ENCODE measurements at regions not wholly inside any gene's neighbourhood (a gene's known extent, or its start where the extent isn't known, plus 50 kb on each side); places are given as distances from the start of the nearest gene placed in this dataset.

GRCh38 chr1:186620566-186621350 is 59.5 kb downstream of the PTGS2 start:
- no peak overlapping the region for H2AFZ ChIP-seq (ENCODE audit: low read depth, low read length)
- no peaks in the 10 kb centered on the region for H3K27me3 ChIP-seq (ENCODE audit: control insufficient read depth in 1 of 2, insufficient read depth in 1 of 2, low read length in 2 of 2)
- peak overlapping the region in 1 of 2 experiments; percentile 54 for H2BK12ac ChIP-seq (ENCODE audit: low read length in 2 of 2)
- H3K9me3 ChIP-seq (ENCODE audit: control insufficient read depth, low read length): no peaks in the 10 kb centered on the region
- H2AK5ac ChIP-seq (ENCODE audit: low read length, severe bottlenecking): peak overlapping the region; percentile 78
- DNase-seq: peak; percentile 85
- no peak overlapping the region for H3K4me2 ChIP-seq (ENCODE audit: low read length, poor library complexity, severe bottlenecking)
- 73% methylated on average over 2 of the region's 2 CpGs for WGBS
- H2BK120ac ChIP-seq (ENCODE audit: low read depth, low read length): no peak overlapping the region
- no peak overlapping the region for H3K14ac ChIP-seq (ENCODE audit: low read length in 2 of 2)
- H3K79me1 ChIP-seq (replicated peaks; ENCODE audit: low read length, poor library complexity, severe bottlenecking): no peaks in the 10 kb centered on the region
- no peak overlapping the region for H3K4ac ChIP-seq (ENCODE audit: low read depth in 1 of 2, low read length in 2 of 2)
- H3K4me3 ChIP-seq (ENCODE audit: insufficient read depth in 1 of 2, low read depth in 1 of 2, low read length in 2 of 2): no peak overlapping the region
- no peak overlapping the region for H2BK5ac ChIP-seq (ENCODE audit: low read depth, low read length, poor library complexity, severe bottlenecking)
- peak overlapping the region in 1 of 2 experiments; percentile 56 for H3K18ac ChIP-seq (ENCODE audit: low read depth in 1 of 2, low read length in 2 of 2)
- no peak overlapping the region for H4K8ac ChIP-seq (ENCODE audit: low read length)
- no peaks in the 10 kb centered on the region for H3K36me3 ChIP-seq (ENCODE audit: control insufficient read depth in 1 of 2, insufficient read depth in 2 of 2, low read depth in 1 of 2, low read length in 2 of 2)
- no peak overlapping the region for H4K91ac ChIP-seq (ENCODE audit: low read length)
- peaks cover 8% of the 10 kb centered on the region for H3K4me1 ChIP-seq (ENCODE audit: control insufficient read depth, insufficient read depth, low read depth, low read length)
- peak overlapping the region; percentile 49 for H3K9ac ChIP-seq (ENCODE audit: low read length)
- H2BK15ac ChIP-seq (ENCODE audit: low read depth, poor library complexity, severe bottlenecking): no peak overlapping the region
- peak overlapping the region; percentile 74 for H3K27ac ChIP-seq (ENCODE audit: low read length, poor library complexity, severe bottlenecking)
- no peak overlapping the region for H3K23ac ChIP-seq (ENCODE audit: low read length in 2 of 2)

GRCh38 chr1:186618401-186619170 is 61.6 kb downstream of the PTGS2 start:
- no peak overlapping the region for H3K4ac ChIP-seq (ENCODE audit: low read depth in 1 of 2, low read length in 2 of 2)
- H3K27ac ChIP-seq (ENCODE audit: low read length, poor library complexity, severe bottlenecking): peak overlapping the region; percentile 24
- no peak overlapping the region for H2BK15ac ChIP-seq (ENCODE audit: low read depth, poor library complexity, severe bottlenecking)
- H2AK5ac ChIP-seq (ENCODE audit: low read length, severe bottlenecking): no peak overlapping the region
- H3K4me1 ChIP-seq (ENCODE audit: control insufficient read depth, insufficient read depth, low read depth, low read length): peaks cover 8% of the 10 kb centered on the region
- no peaks in the 10 kb centered on the region for H3K27me3 ChIP-seq (ENCODE audit: control insufficient read depth in 1 of 2, insufficient read depth in 1 of 2, low read length in 2 of 2)
- H2BK5ac ChIP-seq (ENCODE audit: low read depth, low read length, poor library complexity, severe bottlenecking): no peak overlapping the region
- no peak overlapping the region for H3K14ac ChIP-seq (ENCODE audit: low read length in 2 of 2)
- no peak for DNase-seq
- H3K36me3 ChIP-seq (ENCODE audit: control insufficient read depth in 1 of 2, insufficient read depth in 2 of 2, low read depth in 1 of 2, low read length in 2 of 2): no peaks in the 10 kb centered on the region
- no peak overlapping the region for H3K23ac ChIP-seq (ENCODE audit: low read length in 2 of 2)
- no peak overlapping the region for H4K8ac ChIP-seq (ENCODE audit: low read length)
- peak overlapping the region in 1 of 2 experiments; percentile 4 for H3K18ac ChIP-seq (ENCODE audit: low read depth in 1 of 2, low read length in 2 of 2)
- no peak overlapping the region for H4K91ac ChIP-seq (ENCODE audit: low read length)
- no peaks in the 10 kb centered on the region for H3K9me3 ChIP-seq (ENCODE audit: control insufficient read depth, low read length)
- H2BK12ac ChIP-seq (ENCODE audit: low read length in 2 of 2): peak overlapping the region in 1 of 2 experiments; percentile 21
- no peaks in the 10 kb centered on the region for H3K79me1 ChIP-seq (replicated peaks; ENCODE audit: low read length, poor library complexity, severe bottlenecking)
- H3K4me2 ChIP-seq (ENCODE audit: low read length, poor library complexity, severe bottlenecking): peak overlapping the region; percentile 59
- H2AFZ ChIP-seq (ENCODE audit: low read depth, low read length): peak overlapping the region; percentile 18
- peak overlapping the region; percentile 70 for H3K9ac ChIP-seq (ENCODE audit: low read length)
- H3K4me3 ChIP-seq (ENCODE audit: insufficient read depth in 1 of 2, low read depth in 1 of 2, low read length in 2 of 2): peak overlapping the region in 1 of 2 experiments; percentile 76
- no peak overlapping the region for H2BK120ac ChIP-seq (ENCODE audit: low read depth, low read length)
- WGBS: 88% methylated on average over 9 of the region's 11 CpGs

- Histone ChIP-seq H3K14ac (ENCODE audit: low read length in 2 of 2) (no peak overlapping the region), H2BK12ac (ENCODE audit: low read length in 2 of 2) (no peak overlapping the region), H4K91ac (ENCODE audit: low read length) (no peak overlapping the region), H3K9ac (ENCODE audit: low read length) (peak overlapping the region; percentile 70), H2AFZ (ENCODE audit: low read depth, low read length) (no peak overlapping the region), H2BK15ac (ENCODE audit: low read depth, poor library complexity, severe bottlenecking) (no peak overlapping the region), H3K4ac (ENCODE audit: low read depth in 1 of 2, low read length in 2 of 2) (no peak overlapping the region), H2AK5ac (ENCODE audit: low read length, severe bottlenecking) (no peak overlapping the region), H4K8ac (ENCODE audit: low read length) (no peak overlapping the region), H3K36me3 (ENCODE audit: control insufficient read depth in 1 of 2, insufficient read depth in 2 of 2, low read depth in 1 of 2, low read length in 2 of 2) (no peaks in the 10 kb centered on the region), H3K4me1 (ENCODE audit: control insufficient read depth, insufficient read depth, low read depth, low read length) (peaks cover 8% of the 10 kb centered on the region), H3K23ac (ENCODE audit: low read length in 2 of 2) (no peak overlapping the region), H3K18ac (ENCODE audit: low read depth in 1 of 2, low read length in 2 of 2) (no peak overlapping the region), H3K27ac (ENCODE audit: low read length, poor library complexity, severe bottlenecking) (no peak overlapping the region), H2BK5ac (ENCODE audit: low read depth, low read length, poor library complexity, severe bottlenecking) (no peak overlapping the region), H3K27me3 (ENCODE audit: control insufficient read depth in 1 of 2, insufficient read depth in 1 of 2, low read length in 2 of 2) (no peaks in the 10 kb centered on the region), H3K4me3 (ENCODE audit: insufficient read depth in 1 of 2, low read depth in 1 of 2, low read length in 2 of 2) (peak overlapping the region in 1 of 2 experiments; percentile 76), H3K79me1 (replicated peaks; ENCODE audit: low read length, poor library complexity, severe bottlenecking) (no peaks in the 10 kb centered on the region), H2BK120ac (ENCODE audit: low read depth, low read length) (no peak overlapping the region), H3K4me2 (ENCODE audit: low read length, poor library complexity, severe bottlenecking) (no peak overlapping the region), H3K9me3 (ENCODE audit: control insufficient read depth, low read length) (no peaks in the 10 kb centered on the region)
- 82% methylated on average over 4 of the region's 7 CpGs for whole genome bisulfite sequencing
- DNase-seq: no peak
Measured at GRCh38 chr1:186617926-186618325, 62.3 kb downstream of the PTGS2 start.

- no peaks in the 10 kb centered on the region for H3K79me1 ChIP-seq (replicated peaks; ENCODE audit: low read length, poor library complexity, severe bottlenecking)
- H3K4me1 ChIP-seq (ENCODE audit: control insufficient read depth, insufficient read depth, low read depth, low read length): peaks cover 8% of the 10 kb centered on the region
- H3K18ac ChIP-seq (ENCODE audit: low read depth in 1 of 2, low read length in 2 of 2): no peak overlapping the region
- H2BK12ac ChIP-seq (ENCODE audit: low read length in 2 of 2): no peak overlapping the region
- H2AFZ ChIP-seq (ENCODE audit: low read depth, low read length): no peak overlapping the region
- no peak overlapping the region for H3K23ac ChIP-seq (ENCODE audit: low read length in 2 of 2)
- H3K4me2 ChIP-seq (ENCODE audit: low read length, poor library complexity, severe bottlenecking): no peak overlapping the region
- no peaks in the 10 kb centered on the region for H3K9me3 ChIP-seq (ENCODE audit: control insufficient read depth, low read length)
- no peak overlapping the region for H3K4ac ChIP-seq (ENCODE audit: low read depth in 1 of 2, low read length in 2 of 2)
- H4K91ac ChIP-seq (ENCODE audit: low read length): no peak overlapping the region
- H3K27ac ChIP-seq (ENCODE audit: low read length, poor library complexity, severe bottlenecking): no peak overlapping the region
- H3K4me3 ChIP-seq (ENCODE audit: insufficient read depth in 1 of 2, low read depth in 1 of 2, low read length in 2 of 2): no peak overlapping the region
- H2BK5ac ChIP-seq (ENCODE audit: low read depth, low read length, poor library complexity, severe bottlenecking): no peak overlapping the region
- H3K36me3 ChIP-seq (ENCODE audit: control insufficient read depth in 1 of 2, insufficient read depth in 2 of 2, low read depth in 1 of 2, low read length in 2 of 2): no peaks in the 10 kb centered on the region
- no peak overlapping the region for H3K9ac ChIP-seq (ENCODE audit: low read length)
- no peak overlapping the region for H2BK15ac ChIP-seq (ENCODE audit: low read depth, poor library complexity, severe bottlenecking)
- no peak overlapping the region for H4K8ac ChIP-seq (ENCODE audit: low read length)
- H2AK5ac ChIP-seq (ENCODE audit: low read length, severe bottlenecking): no peak overlapping the region
- no peak overlapping the region for H3K14ac ChIP-seq (ENCODE audit: low read length in 2 of 2)
- H3K27me3 ChIP-seq (ENCODE audit: control insufficient read depth in 1 of 2, insufficient read depth in 1 of 2, low read length in 2 of 2): no peaks in the 10 kb centered on the region
- no peak overlapping the region for H2BK120ac ChIP-seq (ENCODE audit: low read depth, low read length)
- DNase-seq: no peak
Measured at GRCh38 chr1:186616511-186616910, 63.7 kb downstream of the PTGS2 start.
